Nephron progenitor cell (in vitro differentiated cells): ENCODE measurements at regions not wholly inside any gene's neighbourhood (a gene's known extent, or its start where the extent isn't known, plus 50 kb on each side); places are given as distances from the start of the nearest gene placed in this dataset.

Source experiments
- DNase-seq: peaks from one replicate; pipeline ENCODE4 v3.0.0; 2021
- H3K27ac Mint-ChIP-seq: 2 replicates; pipeline ENCODE4 v1.8.0; 2021; ENCODE audit warnings: mild to moderate bottlenecking, moderate library complexity, mixed read lengths
- H3K27me3 Mint-ChIP-seq: 2 replicates; pipeline ENCODE4 v1.8.0; 2021; ENCODE audit warnings: mild to moderate bottlenecking, low read depth, mixed read lengths; ENCODE audit not compliant: poor library complexity
- H3K36me3 Mint-ChIP-seq: 2 replicates; pipeline ENCODE4 v1.8.0; 2021; ENCODE audit warnings: low read depth, mixed read lengths
- H3K4me1 Mint-ChIP-seq: 2 replicates; pipeline ENCODE4 v1.8.0; 2021; ENCODE audit warnings: mixed read lengths
- H3K4me3 Mint-ChIP-seq: 2 replicates; pipeline ENCODE4 v1.8.0; 2021; ENCODE audit warnings: mild to moderate bottlenecking, moderate library complexity, mixed read lengths
- H3K9me3 Mint-ChIP-seq: 2 replicates; pipeline ENCODE4 v1.8.0; 2021; ENCODE audit warnings: mild to moderate bottlenecking, moderate library complexity, mixed read lengths
- TF ChIP-seq, protein P1 (sequence below): fragments of 200-600 bp; sonication (generic); IDR thresholded peaks from 2 replicates; pipeline ENCODE4 v1.5.0; 2021; ENCODE audit warnings: antibody characterized with exemption

DNA sequence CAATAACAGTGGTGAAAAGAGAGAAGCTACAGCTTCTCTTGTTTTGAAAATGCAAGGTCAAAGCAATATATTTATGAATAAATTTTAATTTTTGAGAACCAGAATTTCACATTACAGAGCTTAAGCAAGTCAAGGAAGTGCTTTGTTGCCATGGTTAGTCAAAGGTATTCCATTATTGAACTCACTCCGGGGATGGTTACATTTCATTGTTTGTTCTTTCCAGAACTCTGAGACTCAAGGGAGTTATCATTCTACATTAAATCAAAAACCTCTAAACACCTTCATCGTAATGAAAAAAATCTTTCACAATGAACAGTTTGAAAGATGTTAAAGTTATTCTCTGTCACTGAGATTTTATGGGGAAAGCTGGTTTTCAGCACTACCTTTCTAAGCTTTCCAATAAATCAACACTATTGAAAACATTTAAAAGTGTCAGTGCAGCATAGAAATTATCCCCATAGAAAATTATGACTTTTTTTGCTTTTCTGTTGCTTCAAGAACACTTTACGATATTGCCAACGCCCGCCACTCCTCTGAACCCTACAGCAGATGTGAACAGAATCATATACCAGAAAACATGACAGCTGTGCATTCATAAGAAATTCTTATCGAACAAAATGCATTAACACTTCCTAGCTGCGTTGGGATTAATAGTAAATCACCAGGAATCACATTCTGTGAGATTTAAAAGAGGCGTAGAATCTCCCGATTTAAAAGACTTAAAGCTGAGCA, 83.0 kb downstream of the OTOL1 start:
- H3K4me3 Mint-ChIP-seq = no peak overlapping the region
- H3K27me3 Mint-ChIP-seq = no peaks in the 10 kb centered on the region
- no peaks in the 10 kb centered on the region for H3K9me3 Mint-ChIP-seq
- TF ChIP-seq, protein P1, sequence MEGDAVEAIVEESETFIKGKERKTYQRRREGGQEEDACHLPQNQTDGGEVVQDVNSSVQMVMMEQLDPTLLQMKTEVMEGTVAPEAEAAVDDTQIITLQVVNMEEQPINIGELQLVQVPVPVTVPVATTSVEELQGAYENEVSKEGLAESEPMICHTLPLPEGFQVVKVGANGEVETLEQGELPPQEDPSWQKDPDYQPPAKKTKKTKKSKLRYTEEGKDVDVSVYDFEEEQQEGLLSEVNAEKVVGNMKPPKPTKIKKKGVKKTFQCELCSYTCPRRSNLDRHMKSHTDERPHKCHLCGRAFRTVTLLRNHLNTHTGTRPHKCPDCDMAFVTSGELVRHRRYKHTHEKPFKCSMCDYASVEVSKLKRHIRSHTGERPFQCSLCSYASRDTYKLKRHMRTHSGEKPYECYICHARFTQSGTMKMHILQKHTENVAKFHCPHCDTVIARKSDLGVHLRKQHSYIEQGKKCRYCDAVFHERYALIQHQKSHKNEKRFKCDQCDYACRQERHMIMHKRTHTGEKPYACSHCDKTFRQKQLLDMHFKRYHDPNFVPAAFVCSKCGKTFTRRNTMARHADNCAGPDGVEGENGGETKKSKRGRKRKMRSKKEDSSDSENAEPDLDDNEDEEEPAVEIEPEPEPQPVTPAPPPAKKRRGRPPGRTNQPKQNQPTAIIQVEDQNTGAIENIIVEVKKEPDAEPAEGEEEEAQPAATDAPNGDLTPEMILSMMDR = no peak
- no peak for DNase-seq
- peaks cover 18% of the 10 kb centered on the region for H3K4me1 Mint-ChIP-seq
- no peak overlapping the region for H3K27ac Mint-ChIP-seq
- no peaks in the 10 kb centered on the region for H3K36me3 Mint-ChIP-seq

DNA sequence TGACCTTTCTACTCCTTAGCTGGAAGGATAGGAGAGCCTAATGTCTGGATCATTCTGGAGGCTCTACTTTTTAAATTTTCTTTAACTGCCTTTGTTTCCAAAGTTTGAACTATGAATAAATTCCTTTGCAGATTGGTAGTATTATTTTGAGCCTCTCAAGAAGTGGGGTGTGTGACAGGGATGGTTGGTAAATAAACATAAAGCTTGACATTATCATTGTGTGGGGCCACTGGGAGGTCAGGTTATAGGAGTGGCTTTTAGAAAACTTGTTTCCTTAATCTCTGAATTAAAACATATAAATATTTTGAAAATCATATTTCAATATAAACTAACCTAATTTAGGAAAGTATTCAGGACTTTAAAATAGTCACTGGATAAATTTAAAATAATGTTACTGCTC, 89.3 kb downstream of the OTOL1 start:
- H3K27ac Mint-ChIP-seq = peak overlapping the region; percentile 36
- H3K9me3 Mint-ChIP-seq = peaks cover 13% of the 10 kb centered on the region
- no peak overlapping the region for H3K4me3 Mint-ChIP-seq
- peaks cover 3% of the 10 kb centered on the region for H3K4me1 Mint-ChIP-seq
- H3K36me3 Mint-ChIP-seq = no peaks in the 10 kb centered on the region
- DNase-seq = no peak
- no peaks in the 10 kb centered on the region for H3K27me3 Mint-ChIP-seq
- TF ChIP-seq, protein P1 = no peak

DNA sequence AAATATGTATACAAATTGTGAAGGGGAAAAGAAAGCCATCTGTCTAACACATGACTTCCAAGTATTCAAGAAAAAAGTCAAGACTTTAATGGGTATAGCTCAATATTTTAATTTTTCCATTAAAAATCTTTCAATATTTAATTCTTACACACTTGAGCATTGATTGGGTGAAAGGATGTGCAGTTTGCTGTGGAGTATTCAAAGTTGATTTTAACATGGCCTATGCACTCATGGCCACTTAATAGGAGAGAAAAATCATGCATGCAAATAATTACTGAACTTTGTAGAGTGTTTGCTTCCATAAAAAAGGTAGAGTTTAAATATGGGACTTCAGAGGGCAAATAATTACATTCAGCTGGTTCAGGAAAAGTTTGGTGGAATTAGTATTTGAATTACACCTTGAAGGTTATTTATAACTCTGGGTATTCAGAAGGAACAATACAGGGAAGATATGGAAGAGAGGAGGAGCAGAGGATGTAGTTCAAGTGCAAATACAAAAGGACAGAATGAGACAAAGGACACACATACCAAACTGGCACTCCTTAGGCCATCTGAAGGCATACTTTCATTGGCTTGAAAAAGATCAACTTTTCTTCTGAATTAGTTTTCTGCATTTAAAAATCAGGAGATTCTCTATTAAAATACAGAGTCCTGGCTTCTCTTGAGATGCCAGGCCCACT, 90.1 kb downstream of the OTOL1 start:
- Mint-ChIP-seq H3K4me3 (no peak overlapping the region), H3K27ac (no peak overlapping the region), H3K36me3 (peaks cover 6% of the 10 kb centered on the region), H3K9me3 (peaks cover 21% of the 10 kb centered on the region), H3K27me3 (no peaks in the 10 kb centered on the region), H3K4me1 (no peaks in the 10 kb centered on the region)
- TF ChIP-seq, protein P1 = no peak
- no peak for DNase-seq

DNA sequence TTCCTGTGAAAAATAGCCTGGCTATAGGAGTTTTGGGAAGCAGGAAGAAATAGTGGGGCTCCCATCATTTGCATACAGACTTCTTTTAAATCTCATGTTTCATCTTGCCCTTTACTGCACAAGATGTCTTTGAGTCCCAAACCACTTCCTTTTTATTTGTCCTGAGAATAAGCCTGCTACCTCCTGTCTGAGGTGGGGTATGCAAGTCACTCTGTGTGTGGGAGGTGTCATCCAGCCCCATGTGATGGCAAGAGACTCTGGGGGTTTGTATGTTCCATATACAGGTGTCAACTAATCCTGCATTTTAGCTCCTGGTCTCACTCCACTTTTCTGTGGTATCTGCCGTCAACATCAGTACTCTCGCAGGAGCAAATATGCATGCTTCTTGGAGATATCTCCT, 102.0 kb downstream of the OTOL1 start:
- Mint-ChIP-seq H3K27me3 (no peaks in the 10 kb centered on the region), H3K4me1 (no peaks in the 10 kb centered on the region), H3K4me3 (no peak overlapping the region), H3K9me3 (no peaks in the 10 kb centered on the region), H3K36me3 (no peaks in the 10 kb centered on the region), H3K27ac (no peak overlapping the region)
- DNase-seq = no peak
- TF ChIP-seq, protein P1 = no peak

DNA sequence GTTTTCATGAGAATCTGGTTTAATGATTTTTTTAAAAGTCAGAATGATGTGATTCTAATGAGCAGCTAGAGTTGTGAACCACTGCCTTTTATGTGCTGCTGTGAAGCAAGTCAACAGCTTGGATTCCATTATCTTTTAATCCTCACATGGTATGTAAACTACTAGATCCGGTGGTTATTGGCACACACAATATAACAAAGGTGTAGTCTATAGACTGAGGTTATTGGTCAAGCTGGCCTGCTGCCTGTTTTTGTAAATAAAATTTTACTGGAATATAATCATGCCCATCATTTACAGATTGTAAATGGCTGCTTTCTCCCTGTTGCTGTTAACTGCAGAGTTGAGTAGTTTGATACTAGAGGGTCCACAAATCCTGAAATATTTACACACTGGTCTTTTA, 103.1 kb downstream of the OTOL1 start:
- no peak overlapping the region for H3K27ac Mint-ChIP-seq
- TF ChIP-seq, protein P1 = no peak
- H3K36me3 Mint-ChIP-seq = no peaks in the 10 kb centered on the region
- no peak overlapping the region for H3K4me3 Mint-ChIP-seq
- DNase-seq = no peak
- H3K9me3 Mint-ChIP-seq = no peaks in the 10 kb centered on the region
- no peaks in the 10 kb centered on the region for H3K4me1 Mint-ChIP-seq
- H3K27me3 Mint-ChIP-seq = no peaks in the 10 kb centered on the region

DNA sequence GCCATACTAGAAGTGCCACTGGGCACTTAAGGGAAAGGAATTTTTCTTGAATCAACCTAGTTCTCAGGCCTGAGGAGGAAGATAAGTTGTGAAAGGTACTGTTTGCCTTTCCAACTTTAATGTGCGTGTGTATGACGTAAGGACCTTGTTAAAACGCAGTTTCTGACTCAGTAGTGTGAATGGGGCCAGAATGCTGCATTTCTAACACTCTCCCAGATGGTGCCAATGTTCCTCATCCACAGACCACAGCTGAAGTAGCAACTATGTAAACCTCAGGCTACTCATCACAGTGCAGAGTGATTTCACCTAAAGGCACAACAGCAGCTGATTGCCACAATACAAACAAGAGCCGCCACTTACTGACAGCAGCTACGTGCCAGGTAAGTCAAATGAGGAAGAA, 103.6 kb downstream of the OTOL1 start:
- H3K27me3 Mint-ChIP-seq = no peaks in the 10 kb centered on the region
- no peak overlapping the region for H3K27ac Mint-ChIP-seq
- TF ChIP-seq, protein P1 = no peak
- no peak overlapping the region for H3K4me3 Mint-ChIP-seq
- H3K9me3 Mint-ChIP-seq = no peaks in the 10 kb centered on the region
- no peaks in the 10 kb centered on the region for H3K36me3 Mint-ChIP-seq
- no peaks in the 10 kb centered on the region for H3K4me1 Mint-ChIP-seq
- DNase-seq = no peak
